ENCODE measurements at regions not wholly inside any gene's neighbourhood (a gene's known extent, or its start where the extent isn't known, plus 50 kb on each side); places are given as distances from the start of the nearest gene placed in this dataset.

GRCh38 chrX:39616098-39616729 is 481.5 kb downstream of the BCOR start:
- DNase-seq, result no peak

DNA sequence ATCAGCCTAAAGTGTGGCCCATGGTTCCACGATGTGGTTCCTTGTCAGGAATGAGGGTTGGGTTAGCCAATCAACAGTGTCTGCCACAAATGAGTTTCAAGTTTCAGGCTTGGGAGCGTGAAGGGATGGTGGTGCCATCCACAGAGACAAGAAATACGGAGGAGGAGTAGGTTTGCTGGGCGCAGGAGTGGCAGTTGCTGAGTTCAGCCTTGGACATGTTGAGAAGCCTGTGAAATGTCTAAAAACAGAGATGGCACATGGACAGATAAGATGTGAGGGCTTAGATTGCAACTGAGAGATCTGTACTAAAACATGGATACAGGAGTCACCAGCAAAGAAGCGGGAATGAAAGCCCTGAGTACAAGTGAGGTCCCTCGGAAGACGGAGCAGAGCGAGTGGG is 481.0 kb downstream of the BCOR start:
- no peak for DNase-seq

DNA sequence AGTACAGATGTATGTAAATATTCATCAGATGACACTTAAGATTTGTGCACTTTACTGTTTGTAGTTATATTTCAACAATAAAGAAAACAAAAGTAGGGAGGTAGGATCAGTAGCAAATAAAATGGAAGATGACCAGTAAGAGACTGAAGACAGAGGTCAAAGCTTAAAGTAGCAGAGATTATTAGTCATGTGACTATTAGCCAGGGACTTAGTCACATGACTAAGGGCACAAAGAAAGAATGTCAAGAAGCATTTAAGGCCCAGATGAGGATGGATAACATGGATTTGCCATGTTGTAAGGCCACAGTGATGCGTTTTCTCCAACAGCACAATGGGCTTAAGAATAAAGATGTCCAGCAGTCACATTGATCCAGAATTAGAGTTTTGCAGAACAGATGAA is 479.6 kb downstream of the BCOR start:
- DNase-seq, result no peak

DNA sequence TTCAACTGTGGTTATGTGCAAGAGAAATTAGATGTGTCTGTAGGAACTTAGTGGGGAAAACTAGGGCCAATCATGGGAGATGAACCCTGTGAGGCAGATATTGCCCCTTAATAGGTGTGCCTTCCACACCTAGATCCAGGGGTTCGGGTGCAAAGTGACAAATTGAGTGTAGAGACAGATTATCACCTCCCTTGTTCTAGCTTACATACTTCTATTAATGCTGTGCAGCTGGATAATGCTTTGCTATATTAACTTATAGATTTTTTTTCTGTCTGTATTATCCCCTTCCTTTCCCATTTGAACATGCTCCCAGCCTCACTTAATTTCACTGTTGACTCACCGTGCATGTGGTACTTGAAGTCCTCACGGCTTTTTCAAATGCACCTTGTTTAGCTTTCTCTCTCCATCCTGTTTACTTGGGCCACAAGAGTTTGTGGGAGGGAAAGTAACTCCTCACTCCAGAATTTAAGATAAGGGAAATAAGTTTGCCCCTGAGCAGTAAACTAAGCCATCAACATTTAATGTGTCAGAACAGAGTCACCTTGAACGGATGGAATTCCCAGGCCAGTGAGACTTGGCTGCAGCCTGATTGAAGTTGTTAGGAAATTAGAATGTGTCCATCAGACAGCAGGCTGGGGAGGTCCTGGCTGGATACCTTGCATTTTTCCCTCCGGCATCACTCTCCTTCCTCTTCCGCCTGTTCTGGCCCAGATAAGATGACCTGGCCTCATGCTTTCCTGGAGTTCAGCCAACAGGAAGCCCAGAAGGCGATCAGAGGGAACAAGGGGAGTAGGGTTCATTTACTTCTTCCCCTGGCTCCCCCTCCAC is 478.4 kb downstream of the BCOR start:
- no peak for DNase-seq

GRCh38 chrX:39624166-39624565 is 473.6 kb downstream of the BCOR start:
- no peak for DNase-seq

DNA sequence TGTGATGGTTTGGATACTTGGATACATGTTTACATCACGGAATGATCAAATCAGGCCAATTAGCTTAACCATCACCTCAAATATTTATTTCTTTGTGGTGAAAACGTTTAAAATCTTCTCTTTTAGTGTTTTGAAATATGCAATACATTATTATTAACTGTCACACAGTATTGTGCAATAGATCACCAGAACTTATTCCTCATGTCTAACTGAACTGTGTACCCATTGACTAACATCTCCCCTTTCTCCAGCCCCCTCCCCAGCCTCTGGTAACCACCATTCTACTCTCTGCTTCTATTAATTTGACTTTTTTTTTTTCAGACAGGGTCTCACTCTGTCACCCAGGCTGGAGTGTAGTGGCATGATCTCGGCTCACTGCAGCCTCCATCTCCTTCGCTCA is 471.9 kb downstream of the BCOR start:
- no peak for DNase-seq

GRCh38 chrX:39626749-39627148 is 471.0 kb downstream of the BCOR start:
- no peak for DNase-seq

DNA sequence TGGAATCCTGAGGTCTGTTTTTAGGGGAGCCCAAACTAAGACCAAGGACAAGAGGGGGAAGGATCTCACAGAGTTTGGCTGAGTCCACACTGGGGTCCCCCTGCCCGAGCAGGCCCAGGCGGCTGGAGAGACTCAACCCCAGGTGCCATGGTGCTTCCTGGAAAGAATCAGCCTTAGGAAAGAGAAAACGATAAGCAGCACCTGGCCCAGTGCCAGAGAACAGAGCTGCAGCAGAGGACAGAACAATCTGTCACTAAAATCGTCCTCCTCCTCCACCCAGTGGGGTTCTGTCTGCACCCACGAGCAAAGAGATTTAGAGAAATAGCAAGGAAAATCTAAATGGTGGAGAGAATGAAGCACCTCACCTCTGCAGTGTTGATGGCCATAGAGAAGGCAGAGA is 470.5 kb downstream of the BCOR start:
- peak; percentile 36 for DNase-seq

DNA sequence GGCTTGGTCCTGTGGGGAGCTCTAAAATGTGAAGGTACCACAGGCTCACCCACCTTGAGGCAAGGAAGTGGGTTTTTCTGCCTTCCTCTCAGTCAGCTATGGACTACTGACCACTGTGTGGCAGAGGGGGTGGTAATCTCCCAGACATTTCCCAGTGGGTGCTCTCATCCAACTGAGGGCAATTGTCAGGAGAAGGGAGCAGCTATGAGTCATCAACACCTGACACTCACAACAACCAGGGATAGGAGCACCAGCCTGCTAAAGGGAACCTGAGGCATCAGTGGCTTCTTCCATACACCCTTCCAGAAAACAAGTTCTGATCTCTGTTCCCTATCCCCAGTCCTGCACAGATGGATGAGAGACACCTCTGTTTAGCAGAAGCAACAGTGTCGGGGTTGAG is 468.8 kb downstream of the BCOR start:
- DNase-seq, result no peak

DNA sequence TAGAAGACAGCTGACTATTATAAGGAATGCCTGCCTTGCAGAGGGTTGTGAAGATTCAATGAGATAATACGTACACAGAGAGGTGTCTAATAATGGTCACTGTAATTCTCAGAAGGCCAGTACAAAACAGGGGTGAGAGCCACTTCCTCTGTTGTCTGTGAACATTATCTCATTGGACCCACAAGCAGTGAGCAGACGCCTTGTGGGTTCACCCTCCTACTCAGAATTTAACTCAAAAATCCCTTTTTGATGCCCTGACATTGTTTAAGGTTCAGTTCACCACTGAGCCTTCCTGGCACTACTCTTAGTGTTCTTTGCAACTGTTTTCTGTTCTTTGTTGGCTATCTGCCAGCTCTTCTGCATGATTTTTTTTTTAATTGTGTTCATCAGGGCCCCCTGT is 467.4 kb downstream of the BCOR start:
- DNase-seq, result peak; percentile 13

DNA sequence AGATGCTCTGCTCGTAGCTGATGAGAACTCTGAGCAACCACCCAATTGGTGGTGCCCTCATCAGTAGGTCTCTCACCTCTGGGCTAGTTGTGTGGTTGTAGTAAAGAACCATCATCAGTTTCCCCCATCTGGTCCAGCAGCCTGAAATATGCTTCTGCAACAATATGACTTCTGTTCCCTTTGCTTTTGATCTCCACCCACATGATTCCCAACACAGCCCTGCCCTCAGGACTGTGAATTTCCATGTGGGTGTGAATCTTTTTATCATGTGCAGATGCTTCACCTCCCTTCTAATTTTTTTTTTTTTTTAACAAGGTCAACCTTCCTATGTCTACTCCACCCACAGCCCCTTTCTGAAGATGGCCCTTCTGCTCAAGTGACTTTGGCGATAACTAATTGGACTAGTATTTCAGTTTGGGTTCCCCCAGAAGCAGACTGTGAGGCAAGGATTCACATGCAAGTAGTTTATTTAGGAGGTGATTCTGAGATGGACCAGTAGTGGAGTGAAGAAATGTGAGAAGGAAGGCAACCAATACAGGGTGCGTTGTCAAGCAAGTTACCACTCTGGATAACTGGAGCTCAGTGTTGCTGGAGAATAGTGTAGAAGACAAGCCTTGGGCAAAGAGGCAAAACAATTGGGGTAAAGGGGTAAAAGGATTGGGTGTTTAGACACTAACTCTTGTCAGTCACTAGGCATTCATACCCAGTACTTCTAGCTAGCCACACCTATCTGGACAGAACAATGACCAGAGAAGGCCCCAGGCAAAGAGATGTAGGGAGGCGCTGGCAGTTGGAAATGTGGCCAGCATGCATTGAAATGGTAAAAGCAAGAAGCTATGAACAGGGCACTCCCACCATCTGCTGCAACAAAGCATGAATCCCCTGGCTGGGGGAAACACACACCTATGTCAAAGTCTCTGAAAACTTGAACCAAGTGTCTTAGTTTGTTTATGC is 466.2 kb downstream of the BCOR start:
- no peak for DNase-seq

DNA sequence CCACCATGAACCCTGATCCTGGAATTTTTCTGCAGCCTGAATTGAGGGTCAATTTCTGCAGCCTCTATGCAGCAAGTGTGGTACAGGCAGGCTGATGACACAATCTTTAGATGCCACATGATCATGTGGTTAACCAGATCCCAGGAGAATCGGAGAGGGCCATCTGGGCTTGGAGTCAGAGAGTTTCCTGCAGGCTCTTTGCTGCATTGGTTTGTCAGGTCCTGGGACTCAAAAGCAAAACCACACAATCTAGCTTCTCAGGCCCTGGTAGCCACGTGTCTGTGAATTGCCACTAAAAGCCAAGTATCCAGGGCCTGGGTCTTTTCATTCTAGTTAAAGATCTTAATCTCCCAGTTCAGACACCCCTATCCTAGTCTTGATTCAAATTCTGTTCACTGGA is 464.5 kb downstream of the BCOR start:
- DNase-seq, result peak; percentile 84

GRCh38 chrX:39636481-39636880 is 461.3 kb downstream of the BCOR start:
- no peak for DNase-seq

GRCh38 chrX:39638526-39638925 is 459.2 kb downstream of the BCOR start:
- DNase-seq, result no peak

GRCh38 chrX:39639871-39640270 is 457.9 kb downstream of the BCOR start:
- no peak for DNase-seq

DNA sequence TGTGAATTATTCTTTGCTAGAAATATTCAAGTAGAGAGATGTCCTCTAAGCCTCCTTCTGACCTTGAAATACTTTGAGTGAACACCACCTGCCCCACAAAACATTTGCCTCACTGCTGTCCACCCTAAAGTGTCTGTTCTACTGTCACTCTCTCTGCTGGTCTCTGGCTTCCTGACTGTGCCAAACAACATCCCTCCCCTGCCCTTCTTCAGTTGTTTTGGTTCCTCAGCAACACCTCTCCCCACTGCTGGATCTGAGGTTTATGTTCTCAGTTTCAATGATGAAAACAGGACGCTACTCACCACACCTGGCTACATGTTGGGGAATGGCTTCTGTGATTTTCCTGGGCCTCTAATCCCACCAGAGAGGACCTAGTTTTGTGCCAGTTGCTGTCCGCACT is 456.9 kb downstream of the BCOR start:
- no peak for DNase-seq

DNA sequence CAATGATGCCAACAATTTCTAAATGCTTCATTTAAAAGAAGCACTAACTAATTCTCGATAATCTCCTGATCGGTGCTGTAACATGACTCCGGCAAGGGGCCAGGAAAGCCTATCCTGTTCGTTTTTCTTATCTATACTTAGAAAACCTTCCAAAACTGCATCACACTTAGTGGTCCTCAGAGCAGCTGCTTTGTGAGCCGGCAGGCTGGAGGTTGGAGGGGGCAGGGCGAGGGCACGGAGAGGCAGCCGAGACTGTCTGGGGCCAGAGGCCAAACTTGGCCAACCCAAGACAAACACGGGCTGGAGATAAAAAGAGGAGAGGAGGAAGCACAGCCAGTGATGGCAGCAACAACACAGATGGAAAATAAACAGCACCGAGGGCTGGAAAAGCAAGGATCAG is 455.7 kb downstream of the BCOR start:
- DNase-seq, result no peak

- no peak for DNase-seq
Measured at GRCh38 chrX:39643550-39643949, 454.2 kb downstream of the BCOR start.

- DNase-seq, result no peak
Measured at GRCh38 chrX:39645178-39645895, 452.4 kb downstream of the BCOR start.

GRCh38 chrX:39648548-39649254 is 449.1 kb downstream of the BCOR start:
- DNase-seq, result no peak

- peak; percentile 16 for DNase-seq
Measured at GRCh38 chrX:39650768-39651347, 446.9 kb downstream of the BCOR start.

GRCh38 chrX:39652336-39652735 is 445.4 kb downstream of the BCOR start:
- DNase-seq, result no peak

Measured in NCI-H2171 treated with DMSO at 0.1 percent for 48 hours (cell line).